Embryonic facial prominence (tissue), 1 donor: ENCODE measurements at regions not wholly inside any gene's neighbourhood (a gene's known extent, or its start where the extent isn't known, plus 50 kb on each side); places are given as distances from the start of the nearest gene placed in this dataset.

Experiments
- DNase-seq: peaks from one replicate; pipeline ENCODE4 v3.0.0-alpha.2; 2016; ENCODE audit errors: extremely low spot score

DNA sequence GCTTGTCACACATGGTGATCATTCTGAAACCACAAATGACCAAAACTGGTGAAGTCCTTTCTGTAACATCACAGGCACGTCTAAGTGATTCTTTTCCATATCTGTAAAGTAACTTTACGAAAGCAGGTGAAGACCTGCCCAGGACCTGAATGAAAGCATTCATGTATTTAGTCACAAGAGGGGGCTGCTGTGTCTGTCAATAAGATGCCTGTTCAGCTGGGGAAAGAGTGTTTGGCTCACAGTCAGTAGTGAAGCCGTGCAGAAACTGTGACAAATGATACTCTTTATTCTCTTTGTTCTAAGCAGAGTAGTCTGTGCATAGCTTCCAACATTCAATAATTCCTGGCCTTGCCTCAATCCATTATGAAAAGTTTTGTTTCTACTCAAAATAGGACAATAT, 373.5 kb upstream of the OR4E1 start:
- DNase-seq, result no peak

- no peak for DNase-seq
Measured at GRCh38 chr14:22046063-22046462, 372.4 kb upstream of the OR4E1 start.

DNA sequence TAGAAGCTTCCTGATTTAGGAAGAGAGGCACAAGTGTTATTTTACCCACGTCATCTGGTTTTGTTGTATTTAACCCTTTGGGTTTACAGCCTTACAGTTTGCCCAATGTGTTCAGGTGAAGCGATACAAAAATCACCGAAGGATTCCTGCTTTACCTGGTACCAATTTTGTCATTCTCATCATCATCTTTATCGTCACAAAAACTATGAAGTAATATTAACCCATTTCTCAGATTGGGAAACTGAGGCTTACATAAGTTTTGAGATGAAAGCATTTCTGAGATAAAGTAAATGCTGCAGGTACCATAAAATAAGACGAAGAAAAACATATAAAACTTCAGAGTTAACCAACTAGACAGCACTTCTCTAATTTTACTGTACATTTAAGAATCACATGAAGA, 370.6 kb upstream of the OR4E1 start:
- no peak for DNase-seq

DNA sequence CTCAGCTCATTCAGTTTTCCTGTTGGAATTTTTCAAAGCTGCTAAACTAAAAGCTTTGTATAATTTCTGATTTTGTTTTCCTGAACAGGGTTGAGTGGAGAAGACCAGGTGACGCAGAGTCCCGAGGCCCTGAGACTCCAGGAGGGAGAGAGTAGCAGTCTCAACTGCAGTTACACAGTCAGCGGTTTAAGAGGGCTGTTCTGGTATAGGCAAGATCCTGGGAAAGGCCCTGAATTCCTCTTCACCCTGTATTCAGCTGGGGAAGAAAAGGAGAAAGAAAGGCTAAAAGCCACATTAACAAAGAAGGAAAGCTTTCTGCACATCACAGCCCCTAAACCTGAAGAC, 367.1 kb upstream of the OR4E1 start:
- no peak for DNase-seq

DNA sequence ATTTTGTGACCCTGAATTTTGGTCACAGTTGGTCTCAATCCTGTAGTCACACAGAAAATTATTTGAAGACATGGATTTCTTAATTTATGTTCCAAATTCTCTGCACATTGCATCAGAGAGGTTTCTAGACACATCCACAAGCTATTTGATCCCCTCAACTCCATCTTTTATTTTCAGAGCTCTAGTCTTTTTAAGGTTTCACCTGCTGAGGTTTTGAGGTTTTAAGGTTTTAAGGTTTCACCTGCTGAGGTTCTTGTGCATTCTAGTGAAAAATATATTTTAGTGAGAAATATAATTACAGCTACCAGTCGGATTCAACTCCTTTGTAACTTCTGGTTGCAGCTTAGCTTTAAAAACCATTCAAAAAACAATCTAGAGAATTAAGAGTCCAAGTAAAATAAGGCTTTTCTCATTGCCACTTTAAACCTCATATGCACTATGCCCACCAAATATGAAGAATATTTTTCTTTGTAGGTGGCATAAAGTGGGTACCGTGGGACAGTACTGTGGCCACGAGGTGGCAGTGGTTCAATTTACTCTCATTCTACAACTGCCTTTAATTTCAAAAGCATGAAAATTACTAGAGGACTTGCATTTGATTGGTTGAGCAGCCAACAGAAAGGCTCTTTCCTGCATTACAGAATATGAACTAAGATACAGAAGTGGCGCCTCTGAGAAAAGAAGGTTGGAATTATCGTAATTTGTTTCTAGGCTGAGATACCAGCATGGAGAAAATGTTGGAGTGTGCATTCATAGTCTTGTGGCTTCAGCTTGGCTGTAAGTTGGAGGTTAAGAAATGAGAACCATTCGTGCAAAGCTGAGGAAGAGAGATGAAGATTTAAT, 366.5 kb upstream of the OR4E1 start:
- no peak for DNase-seq

DNA sequence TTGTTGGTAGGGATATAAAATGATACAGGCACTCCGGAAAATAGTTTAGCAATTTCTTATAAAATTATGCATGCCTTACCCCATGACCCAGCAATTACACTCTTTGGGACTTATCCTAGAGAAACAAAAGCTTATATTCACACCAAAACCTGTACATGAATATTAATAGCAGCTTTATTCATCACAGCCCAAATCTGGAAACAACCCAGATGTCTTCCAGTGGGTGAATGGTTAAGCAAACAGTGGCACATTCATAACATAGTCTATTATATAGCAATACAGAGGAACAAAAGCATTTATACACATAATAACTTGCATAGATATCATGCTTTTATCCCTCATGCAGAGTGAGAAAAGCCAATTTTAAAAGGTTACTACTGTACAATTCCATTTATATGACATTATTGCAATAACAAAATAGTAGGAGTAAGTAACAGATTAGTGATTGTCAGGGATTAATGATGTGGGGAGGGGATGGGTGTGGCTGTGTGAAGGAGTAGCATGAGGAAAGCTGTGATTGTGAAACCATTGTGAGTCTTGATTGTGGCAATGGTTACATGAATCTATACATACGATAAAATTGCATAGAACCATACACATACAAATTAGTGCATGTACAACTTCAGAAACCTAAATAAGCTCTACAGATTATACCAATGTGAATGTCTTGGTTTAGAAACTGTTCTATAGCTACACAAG, 363.1 kb upstream of the OR4E1 start:
- DNase-seq, result no peak

GRCh38 chr14:22026527-22026926, 352.9 kb upstream of the OR4E1 start:
- DNase-seq, result no peak

DNA sequence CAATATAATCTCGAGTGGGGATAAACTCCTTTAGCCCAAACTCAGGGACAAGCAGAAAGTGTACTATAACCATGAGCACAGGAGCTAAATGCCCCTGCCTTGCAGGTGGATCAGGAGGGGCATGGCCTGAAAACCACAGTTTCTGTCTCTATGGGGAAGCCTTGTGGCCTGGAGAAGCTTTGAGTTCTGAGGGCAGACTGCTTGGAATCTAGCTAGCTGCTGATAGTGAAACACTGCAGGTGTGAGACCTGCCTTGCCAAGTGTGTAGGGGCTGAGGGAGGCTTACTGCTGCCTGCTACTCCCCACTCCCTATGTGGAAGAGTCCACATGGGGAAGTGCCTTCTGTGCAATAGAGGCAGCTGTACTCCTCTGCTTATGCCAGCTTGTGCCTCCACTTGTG, 352.3 kb upstream of the OR4E1 start:
- no peak for DNase-seq

DNA sequence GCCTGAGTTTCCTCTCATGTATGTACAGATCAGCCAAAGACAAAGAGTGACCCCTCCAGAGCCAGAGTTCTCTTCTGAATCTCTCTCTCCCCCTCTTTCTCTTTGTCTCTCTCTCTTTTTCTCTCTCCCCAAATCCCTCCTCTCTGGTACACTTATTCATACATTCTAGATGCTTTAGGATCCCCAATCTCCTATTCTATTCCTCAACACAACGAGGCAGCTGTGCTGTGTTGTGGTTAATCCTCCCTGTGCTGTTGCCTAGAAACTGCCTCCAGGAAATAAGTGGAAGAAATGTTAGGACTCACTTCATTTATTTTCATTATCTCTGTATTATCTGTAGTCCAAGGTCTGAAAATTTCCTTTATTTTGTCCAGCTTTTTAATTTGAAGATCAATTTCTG, 350.5 kb upstream of the OR4E1 start:
- no peak for DNase-seq

DNA sequence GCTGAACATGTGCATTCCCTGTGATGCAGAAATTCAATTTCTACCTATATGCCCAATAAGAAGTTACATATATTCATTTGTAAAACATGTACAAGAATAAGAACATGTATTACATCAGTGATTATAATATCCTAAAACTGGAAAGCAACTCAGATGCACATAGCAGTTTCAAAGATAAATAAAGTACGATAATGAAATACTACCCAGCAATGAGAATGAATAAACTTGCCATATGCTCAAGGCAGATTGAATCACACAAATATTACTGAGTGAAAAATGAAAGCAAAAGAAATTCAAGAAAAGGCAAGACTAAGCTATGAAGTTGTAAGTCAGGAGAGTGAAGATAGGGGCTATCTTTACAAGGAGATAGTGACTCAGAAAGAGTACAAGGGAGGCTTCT, 345.3 kb upstream of the OR4E1 start:
- DNase-seq, result no peak

DNA sequence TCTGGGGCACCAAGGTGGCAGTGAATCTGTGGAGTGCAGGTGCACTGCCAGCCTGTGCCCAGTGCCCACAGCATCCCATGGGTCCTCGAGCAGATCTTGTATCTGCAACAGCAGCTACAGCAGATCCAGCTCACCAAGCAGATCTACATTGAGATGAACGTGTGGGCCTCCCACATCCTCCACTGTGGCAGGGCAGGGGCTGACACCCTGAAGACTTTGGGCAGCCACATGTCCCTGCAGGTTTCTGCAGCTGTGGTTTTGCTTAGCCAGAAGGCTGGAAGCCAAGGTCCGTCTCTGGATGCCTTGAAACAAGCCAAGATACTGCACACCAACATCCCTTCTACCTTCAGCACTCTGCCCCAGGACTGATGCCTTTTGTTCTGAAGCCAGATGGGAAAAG, 338.8 kb upstream of the OR4E1 start:
- DNase-seq, result no peak

GRCh38 chr14:22011253-22011642, 337.6 kb upstream of the OR4E1 start:
- DNase-seq, result no peak

- DNase-seq, result no peak
Measured at GRCh38 chr14:22010545-22011252, 337.1 kb upstream of the OR4E1 start.

DNA sequence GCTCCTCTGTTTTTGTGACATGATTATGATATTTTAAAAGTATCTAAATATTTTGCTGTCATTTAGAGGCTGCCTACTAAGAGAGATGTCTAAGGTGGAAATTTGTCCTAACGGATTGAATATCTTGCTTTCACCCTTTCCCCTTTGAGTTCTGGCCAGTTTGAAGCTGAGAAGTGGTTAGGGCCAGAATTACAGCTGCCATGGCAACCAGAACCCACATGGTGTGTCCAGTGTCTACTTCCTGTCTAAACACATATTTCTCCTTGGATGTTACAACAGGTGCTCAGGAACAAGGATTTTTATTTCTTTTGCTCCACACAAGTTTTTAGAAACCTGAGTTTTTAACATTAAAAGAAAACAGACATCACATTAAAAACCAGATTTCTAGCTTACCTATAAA, 335.1 kb upstream of the OR4E1 start:
- DNase-seq, result no peak

DNA sequence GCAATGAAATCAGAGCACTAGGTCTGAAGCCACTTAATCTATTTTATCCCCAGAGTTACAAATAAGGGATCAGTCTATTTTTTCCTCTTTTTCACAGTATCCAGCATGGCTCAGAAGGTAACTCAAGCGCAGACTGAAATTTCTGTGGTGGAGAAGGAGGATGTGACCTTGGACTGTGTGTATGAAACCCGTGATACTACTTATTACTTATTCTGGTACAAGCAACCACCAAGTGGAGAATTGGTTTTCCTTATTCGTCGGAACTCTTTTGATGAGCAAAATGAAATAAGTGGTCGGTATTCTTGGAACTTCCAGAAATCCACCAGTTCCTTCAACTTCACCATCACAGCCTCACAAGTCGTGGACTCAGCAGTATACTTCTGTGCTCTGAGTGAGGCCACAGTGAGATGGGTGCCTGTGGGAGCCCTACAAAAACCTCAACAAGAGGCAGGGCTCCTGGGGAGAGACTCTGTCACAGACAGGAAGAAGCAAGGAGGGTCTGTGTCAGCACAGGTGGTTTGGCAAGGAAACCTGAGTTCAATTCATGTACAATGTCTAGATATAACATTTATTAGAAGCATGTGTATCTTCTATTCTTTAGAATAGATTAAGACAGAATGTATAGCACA, 334.3 kb upstream of the OR4E1 start:
- no peak for DNase-seq

GRCh38 chr14:22007363-22007762, 333.7 kb upstream of the OR4E1 start:
- DNase-seq, result no peak

DNA sequence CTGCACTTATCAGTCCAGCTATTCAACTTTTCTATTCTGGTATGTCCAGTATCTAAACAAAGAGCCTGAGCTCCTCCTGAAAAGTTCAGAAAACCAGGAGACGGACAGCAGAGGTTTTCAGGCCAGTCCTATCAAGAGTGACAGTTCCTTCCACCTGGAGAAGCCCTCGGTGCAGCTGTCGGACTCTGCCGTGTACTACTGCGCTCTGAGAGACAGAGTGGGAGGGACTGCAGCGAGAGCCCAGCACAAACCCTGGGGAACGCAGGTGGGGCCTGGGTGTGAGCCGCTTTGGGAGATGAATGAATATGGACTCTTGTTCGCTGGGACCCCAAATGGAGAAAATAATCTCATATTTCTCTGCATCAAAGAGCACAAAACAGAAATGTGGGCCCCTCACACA, 329.8 kb upstream of the OR4E1 start:
- DNase-seq, result no peak

GRCh38 chr14:22002860-22003284, 329.3 kb upstream of the OR4E1 start:
- no peak for DNase-seq

DNA sequence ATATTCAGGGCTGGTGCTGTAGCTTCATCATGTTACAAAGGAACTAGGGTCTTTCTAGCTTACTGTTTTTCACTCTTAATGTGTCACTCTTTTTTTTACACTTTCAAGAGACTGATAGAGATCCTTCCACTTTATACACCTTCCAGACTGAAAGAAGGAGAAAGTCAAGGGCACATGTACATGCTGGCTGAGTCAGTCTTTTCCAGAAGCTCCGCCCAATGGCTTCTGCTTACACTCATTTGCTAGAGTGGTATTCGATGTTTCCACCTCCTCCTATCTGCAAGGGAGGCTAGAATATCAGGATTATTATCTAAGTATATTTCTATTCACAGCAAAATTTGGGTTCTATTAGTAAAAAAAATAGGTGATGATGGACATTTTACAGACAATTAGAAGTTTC, 325.8 kb upstream of the OR4E1 start:
- no peak for DNase-seq

DNA sequence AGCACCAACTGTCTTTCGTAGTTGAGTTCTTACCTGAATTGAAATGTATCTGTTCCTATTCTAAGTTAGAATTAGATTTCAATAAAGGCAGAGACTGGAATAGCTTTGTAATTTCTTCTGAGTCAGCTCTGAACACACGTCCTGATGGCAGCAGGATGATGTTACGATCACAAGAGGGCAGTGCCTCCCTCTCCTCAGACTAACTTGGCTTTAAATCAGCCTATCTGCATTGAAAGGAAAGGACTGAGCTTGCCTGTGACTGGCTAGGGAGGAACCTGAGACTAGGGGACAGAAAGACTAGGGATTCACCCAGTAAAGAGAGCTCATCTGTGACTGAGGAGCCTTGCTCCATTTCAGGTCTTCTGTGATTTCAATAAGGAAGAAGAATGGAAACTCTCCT, 323.7 kb upstream of the OR4E1 start:
- no peak for DNase-seq

DNA sequence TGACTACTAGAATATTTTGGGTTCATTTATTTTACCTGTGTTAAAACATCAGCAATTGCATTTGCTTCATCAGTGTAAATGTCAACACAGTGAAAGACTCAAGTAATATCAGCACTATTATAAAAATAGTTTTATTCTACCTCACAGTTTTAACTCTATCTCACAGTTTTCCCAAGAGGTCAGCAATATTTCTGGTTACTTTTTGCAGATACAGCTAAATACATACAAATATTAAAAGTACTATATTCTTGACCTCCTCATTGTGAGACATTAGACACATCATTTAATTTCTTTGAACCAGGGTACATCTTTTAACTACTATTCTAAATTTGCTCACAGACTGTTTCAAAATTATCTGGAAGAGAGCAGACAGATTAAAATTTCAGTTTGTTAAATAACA, 321.7 kb upstream of the OR4E1 start:
- DNase-seq, result no peak

DNA sequence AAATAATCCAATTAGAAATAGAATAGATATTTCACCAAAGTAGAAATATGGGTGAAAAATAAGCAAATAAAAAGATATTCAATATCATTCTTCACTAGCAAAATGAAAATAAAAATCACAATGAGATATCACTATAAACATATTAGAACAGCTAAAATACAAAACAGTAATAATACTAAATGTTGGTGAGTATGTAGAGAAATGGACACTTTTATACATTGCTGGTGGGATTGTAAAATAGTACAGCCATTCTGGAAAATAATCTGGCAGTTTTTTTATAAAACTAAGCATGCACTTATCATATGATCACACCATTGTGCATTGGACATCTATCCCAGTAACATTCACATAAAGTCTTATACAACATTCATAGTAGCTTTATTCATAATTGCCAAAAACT, 320.2 kb upstream of the OR4E1 start:
- DNase-seq, result no peak

DNA sequence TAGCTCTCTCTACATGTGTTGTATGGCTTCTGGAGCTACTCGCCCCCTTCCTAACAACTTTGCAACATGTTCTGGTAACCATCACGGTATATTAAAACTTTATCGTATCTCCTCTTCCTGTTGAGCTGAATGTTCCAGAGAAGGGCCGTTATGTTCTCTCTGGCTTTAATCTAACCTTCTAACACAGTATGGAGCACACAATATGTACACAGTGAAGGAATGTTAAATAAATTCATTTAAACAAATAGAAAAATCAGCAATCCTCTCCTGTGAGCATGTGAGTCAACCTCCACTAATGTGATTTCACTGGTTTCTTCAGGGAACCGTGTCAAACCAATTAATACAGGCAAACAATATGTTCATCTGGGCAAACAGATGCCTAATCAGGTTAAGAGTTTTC, 319.5 kb upstream of the OR4E1 start:
- DNase-seq, result no peak
